Erythroblast (primary cell): ENCODE measurements at regions not wholly inside any gene's neighbourhood (a gene's known extent, or its start where the extent isn't known, plus 50 kb on each side); places are given as distances from the start of the nearest gene placed in this dataset.

Experiments used
- GATA1 ChIP-seq: IDR thresholded peaks from 2 replicates; pipeline ENCODE4 v1.6.1; 2011; ENCODE audit warnings: low read depth, mild to moderate bottlenecking, control low read depth, low read length, moderate library complexity
- POLR2A ChIP-seq: IDR thresholded peaks from 2 replicates; pipeline ENCODE4 v1.6.1; 2011; ENCODE audit warnings: mild to moderate bottlenecking, low read length

DNA sequence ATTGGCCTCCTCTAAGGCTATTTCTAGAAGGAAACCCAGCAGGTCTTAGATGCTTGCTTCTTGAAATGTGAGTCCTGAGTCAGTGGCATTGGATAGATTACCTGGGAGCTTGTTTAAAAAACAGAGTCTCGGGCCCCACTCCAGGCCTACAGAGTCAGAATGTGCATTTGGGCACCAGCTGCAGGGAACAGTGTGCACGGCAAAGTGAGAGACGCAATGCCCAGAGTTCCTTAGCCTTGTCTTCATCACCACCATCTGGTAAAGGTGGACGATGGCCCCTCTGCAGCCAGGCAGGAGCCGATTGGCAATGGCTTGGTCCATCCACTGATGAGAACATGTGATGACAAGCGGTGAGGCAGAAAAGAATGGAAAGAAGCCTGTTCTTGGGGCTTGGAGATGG lies 102.1 kb upstream of the TSC22D1 start:
- TF ChIP-seq POLR2A (no peak), GATA1 (no peak)
